ENCODE measurements at regions not wholly inside any gene's neighbourhood (a gene's known extent, or its start where the extent isn't known, plus 50 kb on each side); places are given as distances from the start of the nearest gene placed in this dataset.

DNA sequence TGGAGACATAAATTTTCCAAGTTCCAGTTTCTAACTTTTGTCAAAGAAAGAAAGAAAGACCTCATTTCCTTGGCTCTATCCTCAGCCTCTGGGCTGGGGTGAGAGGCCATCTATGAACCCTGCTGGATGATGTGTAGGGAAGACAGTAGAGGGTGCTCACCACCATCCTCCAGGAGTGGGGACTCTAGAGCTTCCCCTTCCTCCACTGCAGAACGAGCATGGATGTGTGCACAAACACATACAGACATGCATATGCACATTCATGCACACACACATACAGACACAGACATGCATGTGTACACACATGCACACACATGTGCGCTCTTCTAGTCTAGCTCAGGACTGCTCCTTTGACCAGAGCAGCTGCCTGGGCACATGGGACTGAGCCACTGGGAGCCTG, 565.8 kb downstream of the BUD13 start:
- TF ChIP-seq, protein P1, sequence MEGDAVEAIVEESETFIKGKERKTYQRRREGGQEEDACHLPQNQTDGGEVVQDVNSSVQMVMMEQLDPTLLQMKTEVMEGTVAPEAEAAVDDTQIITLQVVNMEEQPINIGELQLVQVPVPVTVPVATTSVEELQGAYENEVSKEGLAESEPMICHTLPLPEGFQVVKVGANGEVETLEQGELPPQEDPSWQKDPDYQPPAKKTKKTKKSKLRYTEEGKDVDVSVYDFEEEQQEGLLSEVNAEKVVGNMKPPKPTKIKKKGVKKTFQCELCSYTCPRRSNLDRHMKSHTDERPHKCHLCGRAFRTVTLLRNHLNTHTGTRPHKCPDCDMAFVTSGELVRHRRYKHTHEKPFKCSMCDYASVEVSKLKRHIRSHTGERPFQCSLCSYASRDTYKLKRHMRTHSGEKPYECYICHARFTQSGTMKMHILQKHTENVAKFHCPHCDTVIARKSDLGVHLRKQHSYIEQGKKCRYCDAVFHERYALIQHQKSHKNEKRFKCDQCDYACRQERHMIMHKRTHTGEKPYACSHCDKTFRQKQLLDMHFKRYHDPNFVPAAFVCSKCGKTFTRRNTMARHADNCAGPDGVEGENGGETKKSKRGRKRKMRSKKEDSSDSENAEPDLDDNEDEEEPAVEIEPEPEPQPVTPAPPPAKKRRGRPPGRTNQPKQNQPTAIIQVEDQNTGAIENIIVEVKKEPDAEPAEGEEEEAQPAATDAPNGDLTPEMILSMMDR (IDR thresholded peaks at IDR 0.05): no peak
- no peak for TF ChIP-seq POLR2A (IDR thresholded peaks at IDR 0.05)
